Lower lobe of right lung (tissue), 2 donors: ENCODE measurements at regions not wholly inside any gene's neighbourhood (a gene's known extent, or its start where the extent isn't known, plus 50 kb on each side); places are given as distances from the start of the nearest gene placed in this dataset.
"Not testable (repeated sequence)": the region's sequence is repeated elsewhere in the genome, so short reads cannot be mapped to it uniquely, and the experiment has no call there.

Source experiments
- ATAC-seq, 2 donors: fragments of 200-7000 bp; cut with Tn5 transposase; one replicate each; pipeline ENCODE4 v1.9.1; 2020 to 2022; ENCODE audit warnings: mild to moderate bottlenecking in 2 of 2, moderate library complexity in 2 of 2
- DNase-seq: peaks from one replicate; pipeline ENCODE4 v3.0.0-alpha.2; 2020
- H3K27ac ChIP-seq: fragments of 200-600 bp; one replicate; pipeline ENCODE4 v1.8.0; 2022
- H3K27me3 ChIP-seq: fragments of 200-600 bp; one replicate; pipeline ENCODE4 v1.8.0; 2022; ENCODE audit warnings: low read depth
- H3K36me3 ChIP-seq: fragments of 200-600 bp; one replicate; pipeline ENCODE4 v1.8.0; 2022; ENCODE audit warnings: mild to moderate bottlenecking
- H3K4me1 ChIP-seq: fragments of 200-600 bp; one replicate; pipeline ENCODE4 v1.8.0; 2022
- H3K4me3 ChIP-seq: fragments of 200-600 bp; one replicate; pipeline ENCODE4 v1.8.0; 2022; ENCODE audit warnings: mild to moderate bottlenecking
- H3K9me3 ChIP-seq: fragments of 200-600 bp; one replicate; pipeline ENCODE4 v1.8.0; 2022
- intact Hi-C: fragments of 100-400 bp; cut with DNase I; formaldehyde crosslinking; loops from one replicate; pipeline ENCODE4 v1.11.0; 2022
- TF ChIP-seq, protein P1 (sequence below): fragments of 200-600 bp; IDR thresholded peaks from one replicate; pipeline ENCODE4 v1.8.0; 2022; ENCODE audit warnings: antibody characterized with exemption, mild to moderate bottlenecking
- donor health status: DM: no; HTN: yes; CAD: no; lungs with severe emphysema.

DNA sequence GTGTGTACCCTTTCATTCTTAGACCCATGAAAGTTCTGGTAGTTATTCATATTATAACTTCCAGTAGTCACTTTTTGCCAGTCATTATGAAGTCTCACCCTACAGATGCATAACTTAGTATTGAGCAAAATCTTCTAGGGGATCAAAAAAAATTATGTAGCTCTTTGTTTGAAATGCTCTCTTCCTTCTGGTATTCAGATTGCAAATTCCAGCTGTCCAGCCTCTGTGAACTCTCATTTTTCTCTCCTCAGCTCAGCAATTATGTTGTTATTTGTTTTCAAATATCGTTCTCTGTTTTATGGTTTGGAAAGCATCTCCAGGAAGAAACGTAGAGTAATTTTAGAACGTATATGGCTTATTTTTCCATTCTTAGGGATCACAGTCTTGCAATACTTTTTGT is 442.5 kb downstream of the SEMA3D start:
- no peak for DNase-seq

DNA sequence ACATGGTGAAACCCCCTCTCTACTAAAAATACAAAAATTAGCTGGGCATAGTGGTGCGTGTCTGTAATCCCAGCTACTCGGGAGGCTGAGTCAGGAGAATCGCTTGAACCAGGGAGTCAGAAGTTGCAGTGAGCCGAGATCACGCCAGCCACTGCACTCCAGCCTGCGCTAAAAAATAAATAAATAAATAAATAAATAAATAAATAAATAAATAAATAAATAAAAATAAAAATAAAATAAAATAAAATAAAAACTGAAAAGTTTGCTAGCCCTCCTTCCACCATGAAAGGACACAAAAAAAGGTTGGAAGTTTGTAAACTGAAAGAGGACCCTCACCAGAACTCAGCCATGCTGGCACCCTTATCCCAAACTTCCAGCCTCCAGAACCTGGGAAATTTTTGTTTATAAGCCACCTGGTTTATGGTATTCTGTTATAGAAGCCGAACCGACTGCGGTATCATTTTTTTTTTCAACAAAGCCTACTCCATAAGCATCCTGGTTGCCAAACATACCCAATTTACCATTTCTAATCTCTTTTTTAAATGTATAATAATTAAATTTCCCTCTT is 448.2 kb downstream of the SEMA3D start:
- intact Hi-C loops, result no loop called here
- ATAC-seq (no peak), DNase-seq (no peak)
- TF ChIP-seq, protein P1, sequence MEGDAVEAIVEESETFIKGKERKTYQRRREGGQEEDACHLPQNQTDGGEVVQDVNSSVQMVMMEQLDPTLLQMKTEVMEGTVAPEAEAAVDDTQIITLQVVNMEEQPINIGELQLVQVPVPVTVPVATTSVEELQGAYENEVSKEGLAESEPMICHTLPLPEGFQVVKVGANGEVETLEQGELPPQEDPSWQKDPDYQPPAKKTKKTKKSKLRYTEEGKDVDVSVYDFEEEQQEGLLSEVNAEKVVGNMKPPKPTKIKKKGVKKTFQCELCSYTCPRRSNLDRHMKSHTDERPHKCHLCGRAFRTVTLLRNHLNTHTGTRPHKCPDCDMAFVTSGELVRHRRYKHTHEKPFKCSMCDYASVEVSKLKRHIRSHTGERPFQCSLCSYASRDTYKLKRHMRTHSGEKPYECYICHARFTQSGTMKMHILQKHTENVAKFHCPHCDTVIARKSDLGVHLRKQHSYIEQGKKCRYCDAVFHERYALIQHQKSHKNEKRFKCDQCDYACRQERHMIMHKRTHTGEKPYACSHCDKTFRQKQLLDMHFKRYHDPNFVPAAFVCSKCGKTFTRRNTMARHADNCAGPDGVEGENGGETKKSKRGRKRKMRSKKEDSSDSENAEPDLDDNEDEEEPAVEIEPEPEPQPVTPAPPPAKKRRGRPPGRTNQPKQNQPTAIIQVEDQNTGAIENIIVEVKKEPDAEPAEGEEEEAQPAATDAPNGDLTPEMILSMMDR, result no peak
- no peaks in the 10 kb centered on the region for H3K9me3 ChIP-seq
- H3K4me3 ChIP-seq, result no peak overlapping the region
- H3K27ac ChIP-seq, result no peak overlapping the region
- H3K4me1 ChIP-seq, result no peaks in the 10 kb centered on the region
- H3K36me3 ChIP-seq, result no peaks in the 10 kb centered on the region
- no peaks in the 10 kb centered on the region for H3K27me3 ChIP-seq

More for the DNA sequence above, 442.5 kb downstream of the SEMA3D start:
- Histone ChIP-seq H3K4me3 (no peak overlapping the region), H3K36me3 (no peaks in the 10 kb centered on the region), H3K27ac (no peak overlapping the region), H3K4me1 (no peaks in the 10 kb centered on the region), H3K9me3 (no peaks in the 10 kb centered on the region), H3K27me3 (no peaks in the 10 kb centered on the region)
- no peak for ATAC-seq
- intact Hi-C loops, result no loop called here
- TF ChIP-seq, protein P1, result no peak

DNA sequence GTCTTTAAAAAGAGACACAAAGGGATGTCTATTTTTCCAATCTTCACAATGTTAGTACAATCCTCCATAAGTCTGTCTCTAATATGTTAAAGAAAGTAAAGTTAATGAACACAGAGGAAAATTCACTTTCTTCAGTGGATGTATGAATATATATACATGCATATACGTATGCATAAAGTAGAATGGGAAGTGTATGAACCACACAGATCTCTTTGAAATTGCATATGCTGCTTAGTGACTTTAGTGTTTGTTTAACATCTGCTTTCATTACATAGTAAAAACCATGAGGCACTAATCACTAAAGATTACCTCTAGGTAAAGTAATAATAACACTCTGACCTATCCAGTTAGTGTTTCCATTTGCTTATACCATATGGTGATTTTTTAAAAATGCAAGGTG is 451.2 kb downstream of the SEMA3D start:
- H3K36me3 ChIP-seq, result no peaks in the 10 kb centered on the region
- H3K4me3 ChIP-seq, result no peak overlapping the region
- TF ChIP-seq, protein P1, result no peak
- H3K4me1 ChIP-seq, result no peaks in the 10 kb centered on the region
- H3K27me3 ChIP-seq, result no peaks in the 10 kb centered on the region
- no peak overlapping the region for H3K27ac ChIP-seq
- ATAC-seq, result no peak
- H3K9me3 ChIP-seq, result peaks cover 4% of the 10 kb centered on the region
- intact Hi-C loops, result no loop called here
- no peak for DNase-seq

DNA sequence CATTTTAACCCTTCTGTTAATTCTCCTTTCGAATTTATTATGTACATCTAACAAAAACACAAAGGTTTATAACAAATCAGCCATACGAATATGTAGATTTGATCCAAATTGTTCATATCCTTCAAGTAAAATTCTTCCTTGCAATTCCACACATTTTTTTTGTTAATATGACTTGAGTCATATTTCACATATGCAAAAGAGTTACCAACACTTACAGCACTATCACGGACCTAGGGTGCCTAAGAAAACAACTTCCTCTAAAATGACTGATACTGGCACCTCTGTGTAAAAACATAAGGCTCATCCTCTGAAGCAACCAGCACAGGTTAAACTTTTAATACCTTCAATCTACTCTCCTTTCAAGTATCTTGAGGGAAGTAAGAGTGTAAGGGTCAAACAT is 451.8 kb downstream of the SEMA3D start:
- no peak overlapping the region for H3K27ac ChIP-seq
- ATAC-seq, result no peak
- intact Hi-C loops, result no loop called here
- peaks cover 4% of the 10 kb centered on the region for H3K9me3 ChIP-seq
- H3K4me1 ChIP-seq, result no peaks in the 10 kb centered on the region
- no peak overlapping the region for H3K4me3 ChIP-seq
- TF ChIP-seq, protein P1, result no peak
- no peaks in the 10 kb centered on the region for H3K27me3 ChIP-seq
- H3K36me3 ChIP-seq, result no peaks in the 10 kb centered on the region
- DNase-seq, result no peak

DNA sequence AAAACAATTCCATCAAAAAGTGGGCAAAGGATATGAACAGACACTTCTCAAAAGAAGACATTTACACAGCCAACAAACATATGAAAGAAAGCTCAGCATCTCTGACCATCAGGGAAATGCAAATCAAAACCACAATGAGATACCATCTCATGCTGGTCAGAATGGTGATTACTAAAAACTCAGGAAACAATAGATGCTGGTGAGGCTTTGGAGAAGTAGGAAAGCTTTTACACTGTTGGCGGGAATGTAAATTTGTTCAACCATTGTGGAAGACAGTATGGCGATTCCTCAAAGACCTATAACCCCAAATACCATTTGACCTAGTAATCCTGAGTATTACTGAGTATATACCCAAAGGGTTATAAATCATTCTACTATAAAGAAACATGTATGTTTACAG is 452.9 kb downstream of the SEMA3D start:
- H3K27me3 ChIP-seq, DNase-seq, H3K27ac ChIP-seq, H3K4me1 ChIP-seq, H3K4me3 ChIP-seq, ATAC-seq, intact Hi-C loops, H3K36me3 ChIP-seq, H3K9me3 ChIP-seq: not testable (repeated sequence)

DNA sequence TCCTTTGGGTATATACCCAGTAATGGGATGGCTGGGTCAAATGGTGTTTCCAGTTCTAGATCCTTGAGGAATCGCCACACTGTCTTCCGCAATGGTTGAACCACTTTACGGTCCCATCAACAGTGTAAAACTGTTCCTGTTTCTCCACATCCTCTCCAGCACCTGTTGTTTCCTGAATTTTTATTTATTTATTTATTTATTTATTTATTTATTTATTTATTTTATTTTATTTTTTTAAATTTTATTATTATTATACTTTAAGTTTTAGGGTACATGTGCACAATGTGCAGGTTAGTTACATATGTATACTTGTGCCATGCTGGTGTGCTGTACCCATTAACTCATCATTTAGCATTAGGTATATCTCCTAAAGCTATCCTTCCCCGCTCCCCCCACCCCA is 456.0 kb downstream of the SEMA3D start:
- H3K36me3 ChIP-seq, DNase-seq, H3K27me3 ChIP-seq, H3K4me3 ChIP-seq, ATAC-seq, H3K4me1 ChIP-seq, H3K9me3 ChIP-seq, intact Hi-C loops, H3K27ac ChIP-seq: not testable (repeated sequence)

DNA sequence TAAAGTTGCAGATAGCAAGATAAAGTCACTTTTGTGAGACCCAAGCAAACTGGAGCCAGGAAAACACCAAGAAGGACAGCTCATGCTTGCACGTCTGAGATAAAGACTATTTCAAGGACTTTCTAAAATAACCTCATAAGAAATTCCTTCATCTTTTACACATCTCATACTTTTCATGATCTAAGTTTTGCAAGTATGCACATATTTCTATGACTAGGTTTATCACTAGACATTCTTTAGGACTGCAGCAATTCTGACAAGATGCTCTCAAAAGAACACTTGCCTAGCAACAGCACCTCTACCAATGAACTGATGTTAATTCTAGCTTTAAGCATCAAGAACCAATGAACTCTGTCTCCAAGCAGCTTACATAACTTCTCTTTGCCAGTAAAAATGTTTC is 457.6 kb downstream of the SEMA3D start:
- H3K4me1 ChIP-seq, result no peaks in the 10 kb centered on the region
- no peaks in the 10 kb centered on the region for H3K36me3 ChIP-seq
- TF ChIP-seq, protein P1, result no peak
- H3K9me3 ChIP-seq, result peaks cover 8% of the 10 kb centered on the region
- no peak overlapping the region for H3K27ac ChIP-seq
- DNase-seq (no peak), ATAC-seq (no peak)
- H3K4me3 ChIP-seq, result no peak overlapping the region
- intact Hi-C loops, result no loop called here
- H3K27me3 ChIP-seq, result no peaks in the 10 kb centered on the region
